ENCODE measurements at regions not wholly inside any gene's neighbourhood (a gene's known extent, or its start where the extent isn't known, plus 50 kb on each side); places are given as distances from the start of the nearest gene placed in this dataset.
"Not testable (repeated sequence)": the region's sequence is repeated elsewhere in the genome, so short reads cannot be mapped to it uniquely, and the experiment has no call there.

DNA sequence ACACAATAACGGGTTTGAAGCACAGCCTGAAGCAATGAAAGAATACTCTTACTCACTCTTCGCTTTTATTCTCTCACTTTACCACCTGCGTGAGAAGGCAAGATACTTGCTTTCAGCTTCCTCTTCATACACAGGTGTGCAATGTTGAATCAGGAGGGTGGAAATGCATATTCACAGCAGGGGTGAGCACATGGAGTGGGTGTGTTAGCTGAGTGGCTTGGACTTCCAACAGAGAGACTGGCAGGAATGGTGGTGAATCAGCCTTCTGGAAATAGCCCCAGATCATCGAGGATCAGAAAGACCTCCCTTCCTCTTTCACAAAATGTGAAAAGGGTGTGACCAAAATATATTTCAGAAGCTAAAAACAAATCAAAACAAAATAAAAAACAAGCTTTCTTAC is 521.2 kb downstream of the STIM2 start:
- DNase-seq: no peak

DNA sequence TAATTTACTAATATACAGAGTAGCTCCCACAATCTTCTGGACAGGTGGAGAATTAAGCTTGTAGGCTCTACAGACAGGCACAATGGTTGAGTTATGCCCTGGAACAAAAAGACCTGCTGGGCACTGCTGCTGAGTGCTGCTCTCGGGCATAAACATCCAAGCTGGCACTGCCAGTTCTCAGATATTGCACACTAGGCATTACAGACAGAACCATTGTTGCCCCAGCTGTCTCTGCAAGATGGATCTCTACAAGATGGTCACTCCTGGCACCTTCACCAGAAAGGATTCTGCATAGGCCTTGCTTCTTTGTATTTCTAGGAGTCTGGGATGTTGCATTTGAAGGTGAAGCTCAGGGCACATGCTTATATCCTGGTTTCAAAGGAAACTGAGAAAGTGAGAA is 527.1 kb downstream of the STIM2 start:
- no peak for DNase-seq

DNA sequence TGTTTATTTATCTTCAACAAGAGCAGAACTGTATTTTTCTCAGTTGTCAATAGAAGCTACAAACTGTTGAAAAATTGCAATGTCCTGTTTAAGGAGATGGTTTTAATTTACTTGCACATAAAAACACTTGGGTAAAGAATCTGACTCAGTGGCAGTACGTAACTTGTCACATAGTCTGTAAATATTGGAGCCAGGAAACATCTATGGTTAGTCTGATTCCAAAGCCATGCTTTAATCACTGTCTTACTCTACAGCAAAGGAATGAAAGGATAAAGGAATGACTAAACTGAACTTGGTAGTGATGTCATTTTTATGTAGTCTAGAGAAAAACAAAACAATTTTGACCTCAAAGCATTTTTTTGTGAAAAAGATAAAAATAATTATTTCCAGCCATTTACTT is 537.2 kb downstream of the STIM2 start:
- DNase-seq: no peak

DNA sequence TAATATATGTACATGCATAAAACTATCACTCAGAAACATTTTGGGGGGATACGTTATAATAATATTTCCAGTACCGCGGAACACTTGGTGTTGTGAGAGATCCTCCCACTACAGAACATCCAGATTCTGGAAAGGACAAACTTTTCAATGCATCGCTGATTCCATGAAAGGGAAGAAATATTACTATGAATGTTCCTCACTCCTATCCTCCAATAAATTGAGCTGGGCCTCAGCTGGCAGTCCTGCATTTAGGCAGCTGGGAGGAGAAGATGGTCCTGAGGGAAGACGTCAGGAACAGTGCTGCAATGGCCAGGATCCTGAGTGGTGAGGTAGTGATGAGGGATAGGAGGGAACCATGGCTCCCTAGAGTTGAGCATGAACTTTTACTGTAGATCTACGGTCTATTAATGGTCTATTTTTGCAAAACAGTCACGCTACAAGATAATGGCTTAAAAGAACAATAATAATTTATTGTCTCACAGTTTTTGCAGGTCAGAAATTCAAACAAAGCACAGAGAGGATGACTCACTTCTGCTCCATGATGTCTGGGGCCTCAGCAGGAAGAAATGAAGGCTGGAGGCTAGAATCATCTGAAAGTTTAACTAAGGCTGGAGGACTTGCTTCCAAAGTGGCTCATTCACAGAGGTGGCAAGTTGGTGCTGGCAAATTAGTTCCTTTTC is 538.1 kb downstream of the STIM2 start:
- DNase-seq: no peak

DNA sequence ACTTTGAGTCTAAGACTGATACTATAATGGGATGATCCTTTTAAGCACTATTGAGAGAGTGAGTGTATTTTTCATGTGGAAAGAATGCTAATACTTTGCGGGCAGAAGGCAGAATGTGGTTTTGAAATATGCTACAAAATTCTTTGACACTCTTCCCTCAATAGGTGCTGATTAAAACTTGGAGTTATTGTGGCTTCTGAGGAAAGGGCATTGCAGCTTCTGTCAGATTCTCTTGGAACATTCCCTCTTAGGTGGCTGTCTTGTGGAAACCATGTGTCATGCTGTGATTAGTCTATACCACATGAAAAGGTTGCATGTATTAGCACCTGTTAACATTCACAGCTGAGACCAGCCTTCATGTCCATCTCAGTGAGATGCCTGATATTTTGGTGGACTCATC is 547.0 kb downstream of the STIM2 start:
- no peak for DNase-seq

DNA sequence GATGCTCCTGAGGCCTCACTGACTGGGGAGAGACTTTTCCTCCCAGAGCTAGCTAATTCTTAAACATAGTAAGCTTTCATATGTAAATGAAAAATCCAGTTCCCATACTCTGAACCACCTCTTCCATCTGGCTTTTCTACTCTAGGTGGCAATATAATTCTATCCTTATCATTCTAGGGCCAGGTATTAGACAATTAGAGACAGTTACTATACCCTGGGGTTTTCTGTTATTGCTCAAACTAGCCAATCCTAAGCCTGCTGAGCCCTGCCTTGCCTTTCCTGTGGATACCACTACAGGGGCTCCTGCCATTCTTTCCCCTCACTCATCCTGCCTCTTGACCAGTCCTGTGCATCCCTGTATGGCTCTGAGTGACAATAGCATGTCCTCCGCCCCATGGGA is 552.0 kb downstream of the STIM2 start:
- DNase-seq: no peak

DNA sequence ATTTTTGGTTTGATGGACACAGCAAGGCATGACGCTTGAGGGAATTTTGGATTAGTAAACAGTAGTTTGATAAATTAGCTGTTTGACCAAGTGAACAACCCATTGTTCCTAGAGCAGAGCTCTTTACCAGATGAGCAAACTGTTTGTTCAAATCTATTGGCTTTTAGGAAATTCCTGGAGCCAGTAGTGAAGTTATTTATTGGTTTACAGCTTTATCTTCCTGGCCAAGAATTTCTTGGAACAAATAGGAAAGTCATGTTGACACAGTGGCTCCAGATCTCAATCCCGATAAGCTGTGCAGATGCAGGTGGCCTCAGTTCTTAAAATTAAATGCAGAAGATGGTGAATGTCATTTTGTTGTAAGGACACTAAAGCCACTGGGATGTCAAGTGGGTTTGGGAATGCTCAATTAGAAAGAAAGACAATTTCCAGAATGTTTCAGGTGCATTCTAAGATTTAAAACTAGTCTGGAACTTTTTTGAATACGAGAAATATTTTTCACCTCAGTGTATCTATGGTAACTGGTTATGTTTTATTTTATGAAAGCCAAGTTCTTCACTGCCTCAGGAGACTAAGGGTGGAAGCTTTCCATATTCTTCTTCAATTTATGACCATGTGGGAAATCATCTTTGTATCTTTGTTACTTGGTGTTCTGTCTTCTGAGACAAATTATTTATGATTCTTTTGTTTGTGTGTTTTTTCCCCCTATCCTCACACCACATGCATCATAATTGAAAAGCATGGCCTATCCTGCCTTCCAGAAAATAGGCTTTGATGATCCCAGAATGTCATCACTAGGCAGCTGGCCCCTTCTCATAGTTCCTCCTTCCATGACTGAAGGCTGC is 554.5 kb downstream of the STIM2 start:
- no peak for DNase-seq

DNA sequence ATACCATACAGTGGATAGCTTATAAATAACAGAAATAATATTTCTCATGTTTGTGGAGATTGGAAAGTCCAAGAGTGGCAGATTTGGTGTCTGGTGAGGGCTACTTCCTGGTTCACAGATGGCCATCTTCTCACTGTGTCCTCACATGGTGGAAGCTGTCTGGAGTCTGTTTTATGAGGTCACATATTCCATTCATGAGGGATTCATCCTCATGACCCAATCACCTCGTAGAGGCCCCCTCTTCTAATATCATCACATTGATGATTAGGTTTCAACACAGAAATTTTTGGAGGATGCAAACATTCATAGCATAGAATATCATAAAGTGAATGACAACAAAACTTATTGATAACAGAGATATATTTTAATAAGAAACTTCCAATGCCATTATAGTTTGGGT is 568.0 kb downstream of the STIM2 start:
- no peak for DNase-seq

DNA sequence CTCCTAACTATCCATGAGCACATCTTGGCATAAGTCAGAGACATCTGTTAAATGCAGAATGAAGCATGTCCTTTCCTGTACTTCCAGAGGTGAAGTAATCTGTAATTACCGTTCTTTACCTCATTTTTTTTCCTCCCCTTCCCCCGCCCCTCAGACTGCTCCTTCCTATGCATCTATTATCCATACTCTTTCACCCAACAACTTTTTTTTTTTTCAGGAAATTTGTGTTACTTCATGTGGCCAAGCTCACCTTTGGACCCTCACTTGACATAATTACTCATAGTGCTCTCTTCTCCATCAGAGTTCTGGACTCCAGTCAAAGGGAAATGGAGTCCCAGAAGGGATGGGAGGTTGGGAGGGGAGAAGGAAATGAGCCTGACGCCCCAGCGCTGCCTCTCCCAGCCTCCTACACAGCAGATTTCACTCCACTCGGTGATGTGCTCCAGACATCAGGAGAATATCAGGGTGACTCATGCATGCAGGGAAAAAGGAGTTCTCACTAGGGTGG is 568.8 kb downstream of the STIM2 start:
- no peak for DNase-seq

DNA sequence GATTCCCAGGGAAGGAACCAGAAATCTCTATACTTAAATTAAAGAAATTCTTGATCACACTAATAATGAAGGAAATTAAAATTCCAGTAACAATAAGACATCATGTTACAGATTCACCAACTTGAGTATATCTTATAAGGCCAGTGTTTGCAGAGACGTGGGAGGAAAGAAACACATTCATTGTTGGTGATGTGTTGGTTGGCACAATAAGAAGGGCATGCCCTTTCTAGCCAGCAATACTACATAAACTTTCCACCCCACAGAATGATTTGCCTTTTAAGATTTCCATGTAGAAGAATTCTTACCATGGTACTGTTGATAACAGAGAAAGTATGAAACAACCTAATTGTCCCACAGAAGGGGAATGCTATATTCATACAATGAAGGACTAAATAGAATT is 581.5 kb downstream of the STIM2 start:
- no peak for DNase-seq

DNA sequence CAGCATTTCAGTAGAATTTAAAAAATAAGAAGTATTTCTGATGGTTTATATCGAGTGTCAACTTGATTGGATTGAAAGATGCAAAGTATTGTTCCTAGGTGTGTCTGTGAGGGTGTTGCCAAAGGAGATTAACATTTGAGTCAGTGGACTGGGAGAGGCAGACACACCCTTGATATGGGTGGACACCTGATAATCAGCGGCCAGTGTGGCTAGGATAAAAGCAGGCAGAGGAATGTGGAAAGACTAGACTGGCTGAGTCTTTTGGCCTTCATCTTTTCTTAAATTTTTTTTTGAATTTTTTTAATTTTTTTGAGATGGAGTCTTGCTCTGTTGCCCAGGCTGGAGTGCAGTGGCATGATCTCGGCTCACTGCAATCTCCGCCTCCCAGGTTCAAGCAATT is 582.0 kb downstream of the STIM2 start:
- DNase-seq: not testable (repeated sequence)

DNA sequence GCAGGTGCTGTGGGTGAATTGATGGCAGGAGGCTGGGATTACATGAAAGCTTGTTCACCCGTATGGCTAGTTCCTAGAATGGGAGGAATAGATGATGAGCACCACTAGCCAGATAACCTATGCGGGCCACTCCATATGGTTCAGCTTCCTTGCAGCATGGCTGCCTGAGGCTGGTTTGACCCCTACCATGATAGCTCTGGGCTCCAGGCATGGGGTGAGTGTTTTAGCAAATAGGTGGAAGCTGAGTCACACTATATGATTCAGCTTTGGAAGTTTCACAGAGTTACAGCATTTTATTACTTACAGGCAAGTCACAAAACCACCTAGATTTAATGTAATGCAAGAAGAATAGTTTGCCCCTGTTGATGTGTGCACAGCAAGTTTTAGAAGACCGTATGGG is 603.2 kb downstream of the STIM2 start:
- DNase-seq: no peak

DNA sequence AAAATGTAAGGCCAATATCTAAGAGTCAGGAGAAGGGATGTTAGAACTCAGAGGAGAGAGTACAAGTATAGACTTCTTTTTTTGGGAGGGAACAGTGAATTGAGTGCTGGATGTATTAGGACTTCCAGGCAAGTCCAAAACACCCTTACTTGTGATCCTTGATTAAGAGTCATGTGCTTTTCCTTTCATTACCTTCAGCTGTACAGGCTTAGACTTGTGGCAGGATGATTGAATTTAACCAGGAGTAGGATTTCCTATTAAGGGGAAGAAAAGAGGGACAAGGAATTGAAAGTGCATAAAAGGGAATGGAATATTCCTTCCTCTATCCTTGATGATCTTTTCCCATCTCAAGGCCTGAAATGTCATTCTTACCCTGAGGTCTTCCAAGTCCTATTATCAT is 606.7 kb downstream of the STIM2 start:
- DNase-seq: no peak

DNA sequence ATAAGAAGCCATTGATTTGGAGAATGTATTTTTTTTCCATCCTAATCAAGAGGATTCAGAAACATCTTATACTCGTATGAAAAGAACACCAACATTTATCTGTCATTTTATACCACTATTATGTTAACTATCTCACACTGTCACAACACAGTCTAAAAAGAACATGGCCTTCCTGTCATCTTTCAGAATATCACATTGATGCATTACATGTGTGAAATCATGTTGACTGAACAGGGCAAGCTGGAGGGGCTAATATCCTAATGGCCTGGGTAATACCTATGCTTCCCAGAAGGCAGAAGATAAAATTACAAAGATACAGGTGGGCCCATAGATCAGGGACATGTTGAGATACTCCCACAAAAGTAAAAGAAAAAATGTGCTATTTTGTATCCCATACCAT is 611.7 kb downstream of the STIM2 start:
- no peak for DNase-seq

DNA sequence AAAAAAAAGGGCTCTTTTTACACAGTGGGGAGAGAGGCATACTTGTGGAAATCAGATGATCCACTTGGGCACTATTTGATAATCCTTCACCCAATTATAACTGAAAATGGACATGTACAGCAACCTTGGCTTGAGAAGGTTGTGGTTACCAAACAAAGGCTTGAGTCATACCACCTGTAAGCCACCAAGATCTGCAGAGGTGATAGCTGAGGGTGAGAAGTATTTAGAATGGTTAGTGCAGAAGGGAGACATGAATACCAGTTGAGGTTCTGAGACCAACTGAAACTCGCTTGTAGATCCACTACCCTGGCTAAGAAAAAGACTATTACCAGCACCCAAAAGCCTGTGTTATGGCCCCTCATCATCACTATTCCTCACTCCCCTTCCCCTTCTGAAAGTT is 614.0 kb downstream of the STIM2 start:
- no peak for DNase-seq

DNA sequence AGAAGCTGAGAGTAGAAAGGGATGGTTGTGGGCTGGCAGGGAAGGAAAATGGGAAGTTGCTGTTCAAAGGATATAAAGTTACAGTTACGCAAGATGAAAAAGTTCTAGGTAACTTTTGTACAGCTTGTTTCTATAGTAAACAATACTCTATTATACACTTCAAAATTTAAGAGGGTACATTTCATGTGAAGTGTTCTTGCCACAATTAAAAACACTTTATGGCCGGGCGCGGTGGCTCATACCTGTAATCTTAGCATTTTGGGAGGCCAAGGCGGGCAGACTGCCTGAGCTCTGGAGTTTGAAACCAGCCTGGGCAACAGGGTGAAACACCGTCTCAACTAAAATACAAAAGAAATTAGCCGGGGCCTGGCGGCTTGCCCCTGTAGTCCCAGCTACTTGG is 623.6 kb downstream of the STIM2 start:
- DNase-seq: no peak

DNA sequence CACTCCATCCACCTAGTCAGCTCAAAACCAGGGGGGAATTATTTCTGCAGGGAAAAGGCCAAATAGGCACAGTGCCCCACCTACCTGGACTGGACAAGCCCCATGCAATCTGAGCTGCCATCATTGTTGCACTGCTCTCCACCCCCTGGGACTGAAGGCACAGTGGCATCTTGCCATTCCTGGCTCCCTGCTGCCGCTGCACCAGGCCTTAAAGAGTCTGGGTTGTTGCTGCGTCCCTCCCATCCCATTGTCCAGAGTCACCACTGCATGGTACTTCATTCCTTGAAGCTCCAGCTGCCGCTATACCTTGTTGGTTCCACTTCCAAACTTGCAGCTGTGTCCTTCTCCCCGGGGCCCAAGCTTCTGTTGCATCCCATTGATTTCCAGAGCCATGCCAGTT is 629.7 kb downstream of the STIM2 start:
- DNase-seq: no peak

DNA sequence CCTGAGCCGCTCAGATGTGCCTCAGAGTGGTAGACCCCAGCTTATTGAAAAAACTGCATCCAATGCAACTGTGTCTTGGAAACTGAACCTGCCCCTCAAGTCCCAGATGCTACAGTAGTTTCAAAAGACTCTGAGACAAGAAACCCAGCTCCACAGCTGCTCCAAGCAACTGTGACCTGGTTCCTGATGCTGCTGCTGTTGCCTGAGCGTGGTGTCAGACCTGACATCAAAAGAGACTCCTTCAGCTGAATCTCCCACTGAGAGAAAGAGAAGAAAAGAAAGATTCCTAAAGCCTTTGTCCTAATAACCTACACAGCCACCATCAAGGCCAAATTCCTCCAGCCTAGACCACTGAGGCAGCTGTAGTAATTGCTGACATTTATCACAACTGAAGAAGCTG is 630.1 kb downstream of the STIM2 start:
- DNase-seq: no peak

DNA sequence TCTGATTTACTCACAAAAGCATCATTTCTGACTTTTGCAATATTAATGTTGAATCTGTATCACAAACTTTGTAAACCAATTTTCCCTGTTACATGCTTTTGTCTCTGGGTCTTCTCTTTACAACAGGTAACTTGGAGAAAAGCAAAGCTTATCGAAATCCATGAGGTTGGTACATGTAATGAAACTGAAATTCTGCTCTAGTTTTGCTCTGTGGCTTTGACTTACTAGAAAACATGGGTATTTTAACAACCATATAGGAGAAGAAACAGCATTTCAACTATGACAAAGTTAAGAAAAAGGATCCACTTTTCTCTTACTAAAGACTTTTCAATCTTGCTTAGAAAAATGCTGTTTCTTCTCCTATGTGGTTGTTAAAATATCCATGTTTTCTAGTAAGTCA is 645.8 kb downstream of the STIM2 start:
- DNase-seq: no peak

DNA sequence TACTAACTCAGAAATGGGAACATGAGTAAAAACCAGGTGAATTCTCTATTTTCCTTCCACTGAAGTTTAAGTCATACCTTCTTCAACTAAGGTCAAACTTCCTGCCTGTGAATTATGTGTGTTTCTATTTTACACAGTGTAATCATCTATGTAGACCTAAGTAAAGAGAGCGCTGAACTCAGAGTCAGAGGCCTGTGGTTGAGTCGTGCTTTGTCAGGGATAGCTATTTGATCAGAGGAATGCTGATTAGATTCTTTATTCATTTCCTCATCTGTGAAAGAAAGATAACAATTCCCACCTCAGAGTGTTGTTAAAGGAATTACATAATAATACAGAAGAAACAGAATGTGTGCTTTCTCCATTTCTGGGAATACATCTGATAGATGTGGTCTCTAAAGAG is 654.1 kb downstream of the STIM2 start:
- DNase-seq: no peak

DNA sequence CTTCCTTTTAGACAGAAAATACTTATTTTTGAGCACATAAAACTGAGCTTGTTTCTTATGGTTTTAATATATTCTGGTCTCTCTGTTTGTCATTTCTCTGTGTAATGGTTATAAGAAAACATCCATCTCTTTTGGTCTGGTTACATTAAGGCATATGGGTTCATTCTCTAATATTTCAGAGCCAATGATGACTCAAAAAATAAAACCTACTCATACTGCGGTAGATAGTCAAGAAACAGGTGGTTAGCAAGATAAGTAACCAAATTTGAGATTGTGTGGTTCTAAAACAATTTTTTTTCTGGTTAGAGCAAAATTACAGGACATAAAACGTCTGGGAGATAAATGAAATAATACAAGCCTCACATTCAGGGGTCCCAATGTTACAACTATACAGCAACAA is 654.5 kb downstream of the STIM2 start:
- DNase-seq: no peak

DNA sequence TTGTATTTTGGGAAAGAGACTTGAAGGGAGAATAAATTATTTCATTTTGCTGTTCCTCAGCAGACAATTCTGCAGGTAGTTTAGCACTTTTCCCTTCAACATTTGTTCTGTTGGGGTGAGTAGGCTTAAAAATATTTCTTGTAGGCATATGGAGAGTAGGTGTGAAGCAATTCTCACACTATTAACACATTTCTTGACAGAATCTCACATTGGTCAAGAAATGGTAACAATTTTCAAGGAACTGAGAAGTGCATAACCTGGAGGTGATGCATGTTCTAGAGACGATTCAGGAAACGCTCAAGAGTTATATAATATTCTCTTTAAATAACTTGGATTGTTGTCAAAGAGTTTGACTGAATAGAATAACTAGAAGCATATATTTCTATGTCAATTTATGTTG is 658.2 kb downstream of the STIM2 start:
- DNase-seq: no peak

DNA sequence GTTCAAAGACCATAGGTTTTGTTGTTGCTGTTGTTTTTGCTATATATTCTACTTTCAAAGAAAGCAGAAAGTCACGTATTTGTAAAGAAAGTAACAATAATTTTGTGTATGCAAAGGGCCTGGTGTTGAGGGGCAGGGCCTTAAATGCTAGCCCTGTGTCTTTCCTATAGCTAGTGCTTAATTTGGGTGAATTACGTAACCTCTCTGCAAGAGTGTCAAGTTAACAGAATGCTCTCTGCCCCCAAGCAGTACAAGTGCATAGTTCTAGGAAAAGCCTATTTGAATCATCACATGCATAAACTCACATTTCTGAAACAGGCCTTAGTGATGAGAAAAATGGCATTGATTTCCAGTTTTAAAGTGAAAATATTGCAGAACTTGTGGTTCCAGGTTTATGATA is 663.6 kb downstream of the STIM2 start:
- DNase-seq: no peak

DNA sequence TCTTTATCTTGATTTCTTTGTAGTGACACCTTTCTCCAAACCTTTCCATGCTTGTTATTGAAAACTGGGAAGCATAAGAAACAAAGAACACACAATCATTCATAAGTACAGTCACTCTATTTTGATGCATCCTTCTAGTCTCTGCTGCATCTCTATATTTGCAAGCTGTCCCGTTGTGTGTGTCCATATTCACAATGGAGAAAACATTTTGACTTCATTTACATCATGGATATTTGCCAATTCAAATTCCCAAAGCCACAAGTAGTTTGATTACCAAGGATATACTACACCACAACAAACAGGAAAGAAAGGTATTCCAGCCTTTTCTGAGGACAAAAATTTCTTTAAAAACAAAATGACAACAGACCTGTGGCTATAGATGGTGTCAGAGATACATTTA is 673.8 kb downstream of the STIM2 start:
- no peak for DNase-seq
